ENCODE measurements at regions not wholly inside any gene's neighbourhood (a gene's known extent, or its start where the extent isn't known, plus 50 kb on each side); places are given as distances from the start of the nearest gene placed in this dataset.

DNA sequence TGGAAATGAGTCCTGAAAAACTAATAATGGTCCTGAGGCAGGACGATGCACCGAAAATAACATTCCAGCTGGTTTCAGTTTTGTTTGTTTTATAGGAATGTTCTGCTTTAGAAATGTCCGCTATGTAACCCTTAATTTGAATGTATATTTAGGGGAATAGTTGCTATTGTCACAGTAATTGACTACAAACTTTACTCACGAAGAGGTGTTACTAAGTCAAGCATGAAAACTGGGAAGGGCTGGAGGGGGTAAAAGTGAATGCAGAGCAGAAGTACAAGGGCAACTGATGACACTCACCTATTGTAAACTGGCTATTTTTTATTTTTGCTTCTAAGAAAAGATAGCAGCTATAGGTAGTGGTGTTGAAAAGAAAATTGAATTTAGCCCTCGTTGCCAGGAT lies 230.7 kb upstream of the SYT10 start:
- H3K4me3 ChIP-seq (replicated peaks in 1 of 2; ENCODE audit: low read depth in 2 of 2, low read length in 2 of 2), result no peak overlapping the region
- TF ChIP-seq, protein P1, sequence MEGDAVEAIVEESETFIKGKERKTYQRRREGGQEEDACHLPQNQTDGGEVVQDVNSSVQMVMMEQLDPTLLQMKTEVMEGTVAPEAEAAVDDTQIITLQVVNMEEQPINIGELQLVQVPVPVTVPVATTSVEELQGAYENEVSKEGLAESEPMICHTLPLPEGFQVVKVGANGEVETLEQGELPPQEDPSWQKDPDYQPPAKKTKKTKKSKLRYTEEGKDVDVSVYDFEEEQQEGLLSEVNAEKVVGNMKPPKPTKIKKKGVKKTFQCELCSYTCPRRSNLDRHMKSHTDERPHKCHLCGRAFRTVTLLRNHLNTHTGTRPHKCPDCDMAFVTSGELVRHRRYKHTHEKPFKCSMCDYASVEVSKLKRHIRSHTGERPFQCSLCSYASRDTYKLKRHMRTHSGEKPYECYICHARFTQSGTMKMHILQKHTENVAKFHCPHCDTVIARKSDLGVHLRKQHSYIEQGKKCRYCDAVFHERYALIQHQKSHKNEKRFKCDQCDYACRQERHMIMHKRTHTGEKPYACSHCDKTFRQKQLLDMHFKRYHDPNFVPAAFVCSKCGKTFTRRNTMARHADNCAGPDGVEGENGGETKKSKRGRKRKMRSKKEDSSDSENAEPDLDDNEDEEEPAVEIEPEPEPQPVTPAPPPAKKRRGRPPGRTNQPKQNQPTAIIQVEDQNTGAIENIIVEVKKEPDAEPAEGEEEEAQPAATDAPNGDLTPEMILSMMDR (IDR thresholded peaks at IDR 0.05; ENCODE audit: low read depth, low read length), result no peak

GRCh38 chr12:33671676-33672075 lies 232.1 kb upstream of the SYT10 start:
- H3K4me3 ChIP-seq (replicated peaks in 1 of 2; ENCODE audit: low read depth in 2 of 2, low read length in 2 of 2), result no peak overlapping the region
- TF ChIP-seq, protein P1 (IDR thresholded peaks at IDR 0.05; ENCODE audit: low read depth, low read length), result no peak
- no peak for DNase-seq (ENCODE audit: low read depth in 2 of 2)

More for the DNA sequence above, 230.7 kb upstream of the SYT10 start:
- no peak for DNase-seq (ENCODE audit: low read depth in 2 of 2)

DNA sequence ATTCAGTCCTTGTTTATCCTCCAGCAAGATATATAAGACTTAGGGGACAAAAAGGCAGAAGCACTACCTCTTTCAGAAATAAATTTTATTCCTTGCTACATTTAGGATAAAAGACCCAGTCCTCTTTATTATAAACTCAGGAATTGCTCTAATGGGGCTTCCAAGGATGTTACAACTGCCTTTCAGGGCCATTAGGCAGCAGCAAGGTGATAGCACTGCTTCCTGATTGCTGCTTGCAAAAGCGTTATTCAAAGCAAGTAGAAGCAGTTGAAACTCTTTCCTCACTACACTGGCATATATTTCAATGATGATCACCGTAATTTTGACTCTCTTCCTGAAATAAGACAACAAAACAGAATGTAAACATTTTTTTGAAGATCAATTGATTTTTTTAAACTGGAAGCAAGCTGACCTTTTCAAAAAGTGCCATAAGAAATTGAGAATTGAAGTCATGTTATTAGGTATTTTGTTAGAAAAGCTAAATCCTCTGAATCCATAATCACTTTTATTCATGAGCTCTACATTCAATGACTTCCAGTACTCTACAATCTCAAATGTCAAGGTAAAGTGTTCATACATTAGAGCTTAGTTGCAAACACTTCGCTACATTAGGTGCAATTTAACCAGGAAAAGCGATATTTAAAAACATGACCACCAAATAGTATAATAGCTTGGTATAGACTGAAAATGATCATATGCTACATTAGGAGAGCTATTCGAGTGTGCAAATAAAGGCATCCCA lies 233.4 kb upstream of the SYT10 start:
- H3K4me3 ChIP-seq (replicated peaks in 1 of 2; ENCODE audit: low read depth in 2 of 2, low read length in 2 of 2), result no peak overlapping the region

DNA sequence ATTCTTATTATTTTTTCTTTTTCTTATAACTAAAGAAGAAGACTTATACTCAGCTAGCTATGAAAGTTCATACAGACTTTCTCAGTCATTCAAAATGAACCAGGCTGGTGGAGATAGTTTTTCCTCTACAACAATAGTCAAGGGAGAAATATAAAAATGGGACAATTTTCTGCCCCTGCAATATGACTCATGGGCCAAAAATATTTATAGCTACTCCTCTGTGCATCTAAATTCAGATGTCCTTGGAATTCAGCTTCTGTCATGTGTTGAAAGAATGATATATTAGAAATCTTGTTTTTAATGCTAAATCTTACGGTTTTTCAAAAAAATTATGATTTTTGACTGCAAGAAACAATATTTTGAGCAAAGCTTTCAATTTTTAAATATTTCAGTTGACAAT lies 237.2 kb upstream of the SYT10 start:
- DNase-seq (ENCODE audit: low read depth in 2 of 2), result no peak
- H3K4me3 ChIP-seq (replicated peaks in 1 of 2; ENCODE audit: low read depth in 2 of 2, low read length in 2 of 2), result no peak overlapping the region
- TF ChIP-seq, protein P1 (IDR thresholded peaks at IDR 0.05; ENCODE audit: low read depth, low read length), result no peak

More for the DNA sequence above, 233.4 kb upstream of the SYT10 start:
- no peak for DNase-seq (ENCODE audit: low read depth in 2 of 2)
- TF ChIP-seq, protein P1 (IDR thresholded peaks at IDR 0.05; ENCODE audit: low read depth, low read length), result no peak

GRCh38 chr12:33678221-33678964 lies 238.8 kb upstream of the SYT10 start:
- no peak overlapping the region for H3K4me3 ChIP-seq (replicated peaks in 1 of 2; ENCODE audit: low read depth in 2 of 2, low read length in 2 of 2)
- TF ChIP-seq, protein P1 (IDR thresholded peaks at IDR 0.05; ENCODE audit: low read depth, low read length), result no peak
- no peak for DNase-seq (ENCODE audit: low read depth in 2 of 2)

DNA sequence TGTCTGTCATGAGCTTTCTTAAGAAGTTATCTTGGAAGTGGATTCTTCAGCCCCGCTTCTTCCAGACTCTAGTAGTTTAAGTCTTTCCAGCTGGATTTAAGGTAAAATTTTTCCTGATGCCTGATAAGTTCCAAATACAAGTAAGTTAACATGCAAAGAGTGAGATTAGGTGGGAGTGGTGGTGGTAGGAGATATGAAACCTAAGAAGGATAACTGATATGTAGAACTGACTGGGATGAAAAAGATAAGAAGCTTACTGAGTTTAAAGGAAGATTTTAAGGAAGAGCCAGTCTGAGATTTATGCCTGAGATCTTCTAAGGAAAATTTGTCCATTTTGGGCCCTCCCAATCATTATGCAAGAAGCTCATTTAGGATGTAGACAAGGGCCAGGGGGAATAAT lies 250.9 kb upstream of the SYT10 start:
- TF ChIP-seq, protein P1 (IDR thresholded peaks at IDR 0.05; ENCODE audit: low read depth, low read length), result no peak
- DNase-seq (ENCODE audit: low read depth in 2 of 2), result no peak
- no peak overlapping the region for H3K4me3 ChIP-seq (replicated peaks in 1 of 2; ENCODE audit: low read depth in 2 of 2, low read length in 2 of 2)

All from cardiac fibroblast (primary cell).